Body of pancreas (tissue), 4 donors: ENCODE measurements at regions not wholly inside any gene's neighbourhood (a gene's known extent, or its start where the extent isn't known, plus 50 kb on each side); places are given as distances from the start of the nearest gene placed in this dataset.

Source experiments
- POLR2A ChIP-seq, 3 donors: fragments of 450-650 bp; IDR thresholded peaks; one replicate each; pipeline ENCODE4 v1.6.1; 2016; ENCODE audit warnings: antibody characterized with exemption in 3 of 3, mild to moderate bottlenecking in 2 of 3
- TF ChIP-seq, protein P1 (sequence below), 7 experiments: fragments of 450-650 bp in 4 of 7; fragments of 200-600 bp in 3 of 7; sonication (generic) in 3 of 7; IDR thresholded peaks; one replicate each; pipeline ENCODE4 v1.5.1; 2016 to 2019; ENCODE audit warnings: antibody characterized with exemption in 7 of 7

DNA sequence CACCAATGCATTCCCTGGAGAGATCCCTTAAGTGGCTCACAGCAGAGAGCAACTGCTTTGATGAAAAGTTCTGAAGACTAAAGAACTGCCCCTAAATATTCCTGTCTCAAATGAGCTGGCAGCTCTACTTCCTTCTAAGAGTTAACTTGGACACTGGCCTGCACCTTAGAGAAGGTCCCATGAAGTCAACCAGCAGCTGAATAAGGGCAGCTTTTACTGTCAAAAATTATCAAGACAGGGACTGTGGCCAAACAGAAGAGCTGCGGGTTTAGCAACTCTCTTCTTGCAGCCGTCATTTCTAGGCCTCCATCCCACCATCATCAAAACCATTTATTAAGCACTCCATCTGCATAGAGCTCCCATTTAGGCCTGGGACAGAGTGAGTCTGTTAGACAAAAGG, 491.1 kb upstream of the TSHZ3 start:
- TF ChIP-seq, protein P1, sequence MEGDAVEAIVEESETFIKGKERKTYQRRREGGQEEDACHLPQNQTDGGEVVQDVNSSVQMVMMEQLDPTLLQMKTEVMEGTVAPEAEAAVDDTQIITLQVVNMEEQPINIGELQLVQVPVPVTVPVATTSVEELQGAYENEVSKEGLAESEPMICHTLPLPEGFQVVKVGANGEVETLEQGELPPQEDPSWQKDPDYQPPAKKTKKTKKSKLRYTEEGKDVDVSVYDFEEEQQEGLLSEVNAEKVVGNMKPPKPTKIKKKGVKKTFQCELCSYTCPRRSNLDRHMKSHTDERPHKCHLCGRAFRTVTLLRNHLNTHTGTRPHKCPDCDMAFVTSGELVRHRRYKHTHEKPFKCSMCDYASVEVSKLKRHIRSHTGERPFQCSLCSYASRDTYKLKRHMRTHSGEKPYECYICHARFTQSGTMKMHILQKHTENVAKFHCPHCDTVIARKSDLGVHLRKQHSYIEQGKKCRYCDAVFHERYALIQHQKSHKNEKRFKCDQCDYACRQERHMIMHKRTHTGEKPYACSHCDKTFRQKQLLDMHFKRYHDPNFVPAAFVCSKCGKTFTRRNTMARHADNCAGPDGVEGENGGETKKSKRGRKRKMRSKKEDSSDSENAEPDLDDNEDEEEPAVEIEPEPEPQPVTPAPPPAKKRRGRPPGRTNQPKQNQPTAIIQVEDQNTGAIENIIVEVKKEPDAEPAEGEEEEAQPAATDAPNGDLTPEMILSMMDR (IDR thresholded peaks at IDR 0.05) = no peak
- no peak for TF ChIP-seq POLR2A (IDR thresholded peaks at IDR 0.05)
